Lower leg skin (tissue), 3 donors: ENCODE measurements at regions not wholly inside any gene's neighbourhood (a gene's known extent, or its start where the extent isn't known, plus 50 kb on each side); places are given as distances from the start of the nearest gene placed in this dataset.

Experiments used
- POLR2A ChIP-seq, 2 donors: fragments of 450-650 bp; IDR thresholded peaks; one replicate each; pipeline ENCODE4 v1.6.1; 2016 to 2017; ENCODE audit warnings: antibody characterized with exemption in 2 of 2, mild to moderate bottlenecking in 1 of 2, moderate library complexity in 1 of 2
- TF ChIP-seq, protein P1 (sequence below), 3 donors: fragments of 450-650 bp; IDR thresholded peaks; one replicate each; pipeline ENCODE4 v1.5.1; 2016; ENCODE audit warnings: antibody characterized with exemption in 3 of 3, mild to moderate bottlenecking in 3 of 3, moderate library complexity in 2 of 3

DNA sequence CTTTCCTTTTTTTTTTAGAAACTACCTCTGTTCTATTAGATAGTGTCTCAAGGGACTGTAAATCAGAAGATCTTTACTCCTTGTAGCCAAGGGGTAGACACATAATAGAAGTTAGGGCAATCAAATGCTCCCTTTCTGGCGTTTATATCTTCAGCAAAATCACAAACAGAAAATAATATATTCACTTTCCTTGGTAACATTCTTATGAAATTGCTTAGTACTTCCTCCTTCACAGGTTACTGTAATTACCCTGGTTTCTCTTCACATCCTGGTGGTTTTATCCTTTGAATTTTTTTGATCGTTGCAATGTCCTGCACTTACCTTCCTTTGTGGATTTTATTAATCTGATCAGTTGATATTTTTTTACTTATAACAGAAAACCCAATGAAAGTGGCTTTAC is 1064.9 kb downstream of the NCAM2 start:
- TF ChIP-seq, protein P1, sequence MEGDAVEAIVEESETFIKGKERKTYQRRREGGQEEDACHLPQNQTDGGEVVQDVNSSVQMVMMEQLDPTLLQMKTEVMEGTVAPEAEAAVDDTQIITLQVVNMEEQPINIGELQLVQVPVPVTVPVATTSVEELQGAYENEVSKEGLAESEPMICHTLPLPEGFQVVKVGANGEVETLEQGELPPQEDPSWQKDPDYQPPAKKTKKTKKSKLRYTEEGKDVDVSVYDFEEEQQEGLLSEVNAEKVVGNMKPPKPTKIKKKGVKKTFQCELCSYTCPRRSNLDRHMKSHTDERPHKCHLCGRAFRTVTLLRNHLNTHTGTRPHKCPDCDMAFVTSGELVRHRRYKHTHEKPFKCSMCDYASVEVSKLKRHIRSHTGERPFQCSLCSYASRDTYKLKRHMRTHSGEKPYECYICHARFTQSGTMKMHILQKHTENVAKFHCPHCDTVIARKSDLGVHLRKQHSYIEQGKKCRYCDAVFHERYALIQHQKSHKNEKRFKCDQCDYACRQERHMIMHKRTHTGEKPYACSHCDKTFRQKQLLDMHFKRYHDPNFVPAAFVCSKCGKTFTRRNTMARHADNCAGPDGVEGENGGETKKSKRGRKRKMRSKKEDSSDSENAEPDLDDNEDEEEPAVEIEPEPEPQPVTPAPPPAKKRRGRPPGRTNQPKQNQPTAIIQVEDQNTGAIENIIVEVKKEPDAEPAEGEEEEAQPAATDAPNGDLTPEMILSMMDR (IDR thresholded peaks at IDR 0.05) = no peak
- TF ChIP-seq POLR2A (IDR thresholded peaks at IDR 0.05) = no peak
